Osteocyte (in vitro differentiated cells): ENCODE measurements at regions not wholly inside any gene's neighbourhood (a gene's known extent, or its start where the extent isn't known, plus 50 kb on each side); places are given as distances from the start of the nearest gene placed in this dataset.

Experiments
- DNase-seq: peaks from one replicate; pipeline ENCODE4 v3.0.0; 2021; ENCODE audit warnings: mixed read lengths; ENCODE audit not compliant: unreplicated experiment; ENCODE audit errors: extremely low spot score
- H3K27ac Mint-ChIP-seq: one replicate; pipeline ENCODE4 v1.8.0; 2021; ENCODE audit warnings: mild to moderate bottlenecking, mixed read lengths; ENCODE audit not compliant: unreplicated experiment
- H3K27me3 Mint-ChIP-seq: one replicate; pipeline ENCODE4 v1.8.0; 2021; ENCODE audit warnings: mixed read lengths; ENCODE audit not compliant: unreplicated experiment
- H3K36me3 Mint-ChIP-seq: one replicate; pipeline ENCODE4 v1.8.0; 2021; ENCODE audit warnings: mixed read lengths; ENCODE audit not compliant: unreplicated experiment
- H3K4me1 Mint-ChIP-seq: one replicate; pipeline ENCODE4 v1.8.0; 2021; ENCODE audit warnings: mixed read lengths; ENCODE audit not compliant: unreplicated experiment
- H3K4me3 Mint-ChIP-seq: one replicate; pipeline ENCODE4 v1.8.0; 2021; ENCODE audit warnings: mild to moderate bottlenecking, moderate library complexity, mixed read lengths; ENCODE audit not compliant: unreplicated experiment
- H3K9me3 Mint-ChIP-seq: one replicate; pipeline ENCODE4 v1.8.0; 2021; ENCODE audit warnings: mixed read lengths; ENCODE audit not compliant: unreplicated experiment
- CTCF ChIP-seq: fragments of 200-600 bp; sonication (generic); IDR thresholded peaks from 2 replicates; pipeline ENCODE4 v1.5.0; 2021; ENCODE audit warnings: antibody characterized with exemption, mild to moderate bottlenecking, moderate library complexity

GRCh38 chr22:49232319-49233067 lies 595.2 kb downstream of the BRD1 start:
- peak; percentile 83 for DNase-seq
- no peak overlapping the region for H3K27ac Mint-ChIP-seq
- TF ChIP-seq CTCF = no peak
- no peaks in the 10 kb centered on the region for H3K36me3 Mint-ChIP-seq
- no peak overlapping the region for H3K4me3 Mint-ChIP-seq
- no peaks in the 10 kb centered on the region for H3K27me3 Mint-ChIP-seq
- no peaks in the 10 kb centered on the region for H3K4me1 Mint-ChIP-seq
- H3K9me3 Mint-ChIP-seq = no peaks in the 10 kb centered on the region

GRCh38 chr22:49230194-49230577 lies 597.5 kb downstream of the BRD1 start:
- no peak for TF ChIP-seq CTCF
- Mint-ChIP-seq H3K4me1 (no peaks in the 10 kb centered on the region), H3K36me3 (no peaks in the 10 kb centered on the region), H3K4me3 (no peak overlapping the region), H3K27ac (no peak overlapping the region), H3K9me3 (no peaks in the 10 kb centered on the region), H3K27me3 (no peaks in the 10 kb centered on the region)
- DNase-seq = peak; percentile 74

- H3K36me3 Mint-ChIP-seq = no peaks in the 10 kb centered on the region
- peaks cover under 1% of the 10 kb centered on the region for H3K9me3 Mint-ChIP-seq
- no peaks in the 10 kb centered on the region for H3K4me1 Mint-ChIP-seq
Measured at GRCh38 chr22:49229483-49230193, 598.0 kb downstream of the BRD1 start.

GRCh38 chr22:49228431-49229037 lies 599.1 kb downstream of the BRD1 start:
- Mint-ChIP-seq H3K4me1 (no peaks in the 10 kb centered on the region), H3K36me3 (no peaks in the 10 kb centered on the region), H3K27me3 (no peaks in the 10 kb centered on the region), H3K9me3 (peaks cover 9% of the 10 kb centered on the region), H3K27ac (no peak overlapping the region), H3K4me3 (no peak overlapping the region)
- DNase-seq = peak; percentile 73
- TF ChIP-seq CTCF = no peak

More at GRCh38 chr22:49229483-49230193, 598.0 kb downstream of the BRD1 start:
- Mint-ChIP-seq H3K27me3 (no peaks in the 10 kb centered on the region), H3K27ac (no peak overlapping the region), H3K4me3 (no peak overlapping the region)
- no peak for TF ChIP-seq CTCF
- DNase-seq = peak; percentile 74

- Mint-ChIP-seq H3K27ac (no peak overlapping the region), H3K36me3 (no peaks in the 10 kb centered on the region), H3K4me3 (no peak overlapping the region), H3K4me1 (no peaks in the 10 kb centered on the region), H3K27me3 (peaks cover 4% of the 10 kb centered on the region), H3K9me3 (peaks cover 18% of the 10 kb centered on the region)
- TF ChIP-seq CTCF = no peak
- DNase-seq = no peak
Measured at GRCh38 chr22:49227670-49228069, 600.0 kb downstream of the BRD1 start.
